ENCODE measurements at regions not wholly inside any gene's neighbourhood (a gene's known extent, or its start where the extent isn't known, plus 50 kb on each side); places are given as distances from the start of the nearest gene placed in this dataset.

- no peaks in the 10 kb centered on the region for H3K27me3 ChIP-seq (ENCODE audit: insufficient read depth, low read length)
- RAD21 ChIA-PET (ENCODE audit: low non-redundant PET in 1 of 2, low total read pairs in 2 of 2, uncharacterized antibody in 2 of 2, unreplicated experiment in 2 of 2), result no interaction called here
- BruUV-seq (replicated peaks), result no TSS peak
- no peaks in the 10 kb centered on the region for H3K9me3 ChIP-seq (ENCODE audit: control insufficient read depth in 1 of 2, insufficient read depth in 1 of 2, low read depth in 1 of 2, low read length in 2 of 2)
- no peaks in the 10 kb centered on the region for H3K36me3 ChIP-seq (ENCODE audit: control insufficient read depth in 1 of 2, insufficient read depth in 2 of 2, low read length in 2 of 2)
- no peak overlapping the region for H3K4me3 ChIP-seq (replicated peaks in 1 of 2; ENCODE audit: low read depth in 1 of 2, low read length in 2 of 2)
- DNase-seq (ENCODE audit: low read depth, low spot score), result no peak
- H3K4me1 ChIP-seq (ENCODE audit: control insufficient read depth in 1 of 2, insufficient read depth in 2 of 2, low read length in 2 of 2), result no peaks in the 10 kb centered on the region
- no peaks in the 10 kb centered on the region for H3K79me2 ChIP-seq (ENCODE audit: insufficient read depth, low read length)
- H2AFZ ChIP-seq (ENCODE audit: low read depth, low read length, poor library complexity, severe bottlenecking), result no peak overlapping the region
- TF ChIP-seq SP1 (IDR thresholded peaks at IDR 0.05; ENCODE audit: low read depth) (no peak), TCF7L2 (IDR thresholded peaks at IDR 0.05; ENCODE audit: borderline replicate concordance, extremely low read depth, insufficient read depth, insufficient read length) (no peak), ATF3 (IDR thresholded peaks at IDR 0.05) (no peak), CTCF (IDR thresholded peaks at IDR 0.05 in 2 of 3, conservative IDR thresholded peaks at IDR 0.05 in 1 of 3; ENCODE audit: borderline replicate concordance in 1 of 3, insufficient read depth in 1 of 3, low read depth in 2 of 3, low read length in 2 of 3) (no peak), EGR1 (IDR thresholded peaks at IDR 0.05; ENCODE audit: low read depth) (no peak), ZBTB33 (IDR thresholded peaks at IDR 0.05; ENCODE audit: extremely low read depth, insufficient replicate concordance, low read length) (no peak), EZH2 (IDR thresholded peaks at IDR 0.05) (no peak), JUND (IDR thresholded peaks at IDR 0.05) (no peak), ZNF274 (IDR thresholded peaks at IDR 0.05; ENCODE audit: low read depth, low read length) (no peak), MAX (IDR thresholded peaks at IDR 0.05) (no peak), SRF (IDR thresholded peaks at IDR 0.05; ENCODE audit: low read depth) (no peak), CEBPB (IDR thresholded peaks at IDR 0.05; ENCODE audit: low read depth) (no peak), POLR2A (IDR thresholded peaks at IDR 0.05; ENCODE audit: borderline replicate concordance, extremely low read depth, insufficient read depth, insufficient read length) (no peak), EZH2phosphoT487 (IDR thresholded peaks at IDR 0.05; ENCODE audit: borderline replicate concordance) (no peak), CBX3 (IDR thresholded peaks at IDR 0.05; ENCODE audit: low read depth) (no peak), ZFX (IDR thresholded peaks at IDR 0.05) (no peak)
- H3K4me2 ChIP-seq (ENCODE audit: low read length), result no peak overlapping the region
- no peak overlapping the region for H3K27ac ChIP-seq (ENCODE audit: low read depth, low read length)
- intact Hi-C loops (cut with micrococcal nuclease), result no loop called here
- CTCF ChIA-PET, result no interaction called here
- no peak for ATAC-seq
- H3K9ac ChIP-seq (ENCODE audit: low read length), result no peak overlapping the region
- no peaks in the 10 kb centered on the region for H3K9me2 ChIP-seq (ENCODE audit: insufficient read depth)
- H4K20me1 ChIP-seq (ENCODE audit: insufficient read depth), result no peaks in the 10 kb centered on the region
- POLR2A ChIA-PET, result no interaction called here
Measured at GRCh38 chr6:48550603-48551002, 439.6 kb upstream of the PTCHD4 start.
